Smooth muscle cell (in vitro differentiated cells): ENCODE measurements at regions not wholly inside any gene's neighbourhood (a gene's known extent, or its start where the extent isn't known, plus 50 kb on each side); places are given as distances from the start of the nearest gene placed in this dataset.

Source experiments
- DNase-seq: peaks from one replicate; lab custom pipeline; 2025; ENCODE audit not compliant: unreplicated experiment; lab: John Stamatoyannopoulos, UW
- H2AFZ ChIP-seq: fragments of 200-600 bp; sonication (generic); 2 replicates; pipeline ENCODE4 v1.6.0; 2016; ENCODE audit warnings: antibody characterized with exemption, low read depth, mild to moderate bottlenecking
- H3F3A ChIP-seq: fragments of 200-600 bp; sonication (generic); 2 replicates; pipeline ENCODE4 v1.6.0; 2017; ENCODE audit warnings: antibody characterized with exemption, low read depth
- H3K27ac ChIP-seq: fragments of 200-600 bp; sonication (generic); 2 replicates; pipeline ENCODE4 v1.5.1; 2016; ENCODE audit warnings: low read depth, mild to moderate bottlenecking
- H3K27me3 ChIP-seq: fragments of 200-600 bp; sonication (generic); 2 replicates; pipeline ENCODE4 v1.6.1; 2016; ENCODE audit warnings: low read depth, mild to moderate bottlenecking
- H3K36me3 ChIP-seq: fragments of 200-600 bp; sonication (generic); 2 replicates; pipeline ENCODE4 v1.5.1; 2016; ENCODE audit warnings: low read depth
- H3K4me1 ChIP-seq: fragments of 200-600 bp; sonication (generic); 2 replicates; pipeline ENCODE4 v1.5.1; 2016; ENCODE audit warnings: low read depth
- H3K4me2 ChIP-seq: fragments of 200-600 bp; sonication (generic); 2 replicates; pipeline ENCODE4 v1.6.0; 2016; ENCODE audit warnings: mild to moderate bottlenecking
- H3K4me3 ChIP-seq: fragments of 200-600 bp; sonication (generic); 2 replicates; pipeline ENCODE4 v1.5.1; 2016; ENCODE audit warnings: mild to moderate bottlenecking
- H3K79me2 ChIP-seq: fragments of 200-600 bp; sonication (generic); 2 replicates; pipeline ENCODE4 v1.6.0; 2016; ENCODE audit warnings: low read depth, mild to moderate bottlenecking
- H3K9ac ChIP-seq: fragments of 200-600 bp; sonication (generic); 2 replicates; pipeline ENCODE4 v1.6.0; 2016; ENCODE audit warnings: low read depth
- H3K9me3 ChIP-seq: fragments of 200-600 bp; sonication (generic); replicated peaks from 2 replicates; pipeline ENCODE4 v1.5.1; 2016; ENCODE audit warnings: low read depth
- H4K20me1 ChIP-seq: fragments of 200-600 bp; sonication (generic); 2 replicates; pipeline ENCODE4 v1.6.0; 2016; ENCODE audit warnings: low read depth
- CTCF ChIP-seq: fragments of 200-600 bp; sonication (generic); IDR thresholded peaks from 2 replicates; pipeline ENCODE4 v1.5.1; 2017; ENCODE audit warnings: borderline replicate concordance, mild to moderate bottlenecking, antibody characterized with exemption; ENCODE audit not compliant: insufficient read depth, poor library complexity, severe bottlenecking
- WGBS: methylation state at CpG from one replicate; pipeline ENCODE4 v1.1.7; 2016; ENCODE audit warnings: low lambda C conversion rate; 5-methylcytosine and 5-hydroxymethylcytosine counted together

- no peak for DNase-seq
- no peaks in the 10 kb centered on the region for H3K4me1 ChIP-seq
- H3K9me3 ChIP-seq: no peaks in the 10 kb centered on the region
- H4K20me1 ChIP-seq: no peaks in the 10 kb centered on the region
- H3K27ac ChIP-seq: no peak overlapping the region
- no peak overlapping the region for H3K4me2 ChIP-seq
- WGBS: 83% methylated on average over 19 of the region's 19 CpGs
- H3K9ac ChIP-seq: no peak overlapping the region
- H3K79me2 ChIP-seq: no peaks in the 10 kb centered on the region
- no peaks in the 10 kb centered on the region for H3K27me3 ChIP-seq
- H3F3A ChIP-seq: no peaks in the 10 kb centered on the region
- no peak for TF ChIP-seq CTCF
- no peak overlapping the region for H3K4me3 ChIP-seq
- H2AFZ ChIP-seq: no peak overlapping the region
- no peaks in the 10 kb centered on the region for H3K36me3 ChIP-seq
Observed at GRCh38 chr14:94884616-94885230, 114.8 kb upstream of the GSC start.

GRCh38 chr14:94882401-94882800 is 112.5 kb upstream of the GSC start:
- H3K4me3 ChIP-seq: no peak overlapping the region
- DNase-seq: no peak
- H3F3A ChIP-seq: no peaks in the 10 kb centered on the region
- 90% methylated on average over 3 of the region's 3 CpGs for WGBS
- H3K4me1 ChIP-seq: no peaks in the 10 kb centered on the region
- H3K4me2 ChIP-seq: no peak overlapping the region
- H2AFZ ChIP-seq: no peak overlapping the region
- no peaks in the 10 kb centered on the region for H3K36me3 ChIP-seq
- H3K9me3 ChIP-seq: no peaks in the 10 kb centered on the region
- H4K20me1 ChIP-seq: no peaks in the 10 kb centered on the region
- H3K9ac ChIP-seq: no peak overlapping the region
- H3K27ac ChIP-seq: no peak overlapping the region
- no peaks in the 10 kb centered on the region for H3K79me2 ChIP-seq
- TF ChIP-seq CTCF: no peak
- no peaks in the 10 kb centered on the region for H3K27me3 ChIP-seq

GRCh38 chr14:94880876-94881275 is 111.0 kb upstream of the GSC start:
- no peak overlapping the region for H3K9ac ChIP-seq
- H3K36me3 ChIP-seq: no peaks in the 10 kb centered on the region
- H3K27ac ChIP-seq: no peak overlapping the region
- no peak for TF ChIP-seq CTCF
- no peak overlapping the region for H3K4me2 ChIP-seq
- no peaks in the 10 kb centered on the region for H3K9me3 ChIP-seq
- DNase-seq: no peak
- peaks cover 4% of the 10 kb centered on the region for H3K27me3 ChIP-seq
- no peak overlapping the region for H3K4me3 ChIP-seq
- no peak overlapping the region for H2AFZ ChIP-seq
- no peaks in the 10 kb centered on the region for H3K79me2 ChIP-seq
- WGBS: 96% methylated on average over 11 of the region's 11 CpGs
- H4K20me1 ChIP-seq: no peaks in the 10 kb centered on the region
- H3F3A ChIP-seq: no peaks in the 10 kb centered on the region
- no peaks in the 10 kb centered on the region for H3K4me1 ChIP-seq

- Histone ChIP-seq H3K4me2 (no peak overlapping the region), H2AFZ (no peak overlapping the region), H3K9me3 (no peaks in the 10 kb centered on the region), H3K27me3 (peaks cover 4% of the 10 kb centered on the region), H3K79me2 (no peaks in the 10 kb centered on the region), H3K27ac (no peak overlapping the region), H3F3A (no peaks in the 10 kb centered on the region), H4K20me1 (no peaks in the 10 kb centered on the region), H3K9ac (no peak overlapping the region), H3K4me1 (no peaks in the 10 kb centered on the region), H3K4me3 (no peak overlapping the region), H3K36me3 (no peaks in the 10 kb centered on the region)
- WGBS: 94% methylated on average over 5 of the region's 5 CpGs
- no peak for DNase-seq
- no peak for TF ChIP-seq CTCF
Observed at GRCh38 chr14:94880106-94880505, 110.2 kb upstream of the GSC start.
